ENCODE measurements at regions not wholly inside any gene's neighbourhood (a gene's known extent, or its start where the extent isn't known, plus 50 kb on each side); places are given as distances from the start of the nearest gene placed in this dataset.

DNA sequence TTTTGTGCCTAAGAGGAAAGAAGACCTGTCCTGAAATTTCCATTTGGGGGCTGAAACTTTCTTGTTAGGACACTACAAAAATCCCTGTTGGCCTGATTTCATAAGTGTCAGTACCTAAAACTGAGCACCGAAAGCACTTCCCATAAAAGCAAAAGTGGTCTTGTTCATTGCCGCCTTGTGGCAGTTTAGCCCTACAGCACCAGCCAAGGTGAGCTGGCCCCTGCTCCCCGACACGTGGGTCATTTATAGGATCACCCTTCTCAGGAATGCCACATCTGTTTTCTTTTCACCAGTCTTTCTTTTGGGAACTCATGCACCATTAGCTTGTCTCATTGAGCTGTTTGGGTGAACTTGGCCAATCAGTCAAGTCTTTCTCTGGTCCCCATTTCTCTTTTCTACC, 155.8 kb upstream of the KAZN start:
- no peak for FAIRE-seq
- no peaks in the 10 kb centered on the region for H3K4me1 ChIP-seq (ENCODE audit: control insufficient read depth, extremely low read depth, insufficient read depth, low read length)
- no peaks in the 10 kb centered on the region for H4K20me1 ChIP-seq (replicated peaks; ENCODE audit: control insufficient read depth, extremely low read depth, insufficient read depth, low read length)
- ChIA-PET POLR2A (no interaction called here), CTCF (no interaction called here)
- no TSS peak for BruUV-seq (replicated peaks)
- peaks cover 4% of the 10 kb centered on the region for H3K9me3 ChIP-seq (replicated peaks; ENCODE audit: control insufficient read depth, insufficient read depth, low read length)
- no peak for DNase-seq (ENCODE audit: low read depth, low spot score)
- H3K9ac ChIP-seq (replicated peaks; ENCODE audit: extremely low read depth, insufficient read depth, low read length) = no peak overlapping the region
- H3K4me2 ChIP-seq (ENCODE audit: insufficient read depth, low read length) = no peak overlapping the region
- TF ChIP-seq, protein P1, sequence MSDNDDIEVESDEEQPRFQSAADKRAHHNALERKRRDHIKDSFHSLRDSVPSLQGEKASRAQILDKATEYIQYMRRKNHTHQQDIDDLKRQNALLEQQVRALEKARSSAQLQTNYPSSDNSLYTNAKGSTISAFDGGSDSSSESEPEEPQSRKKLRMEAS (IDR thresholded peaks at IDR 0.05; ENCODE audit: insufficient read depth, insufficient read length) = no peak
- H3K4me3 ChIP-seq (replicated peaks in 1 of 3; ENCODE audit: insufficient read depth in 1 of 3, low read depth in 1 of 3, low read length in 3 of 3) = no peak overlapping the region
- no peak overlapping the region for H3K27ac ChIP-seq (ENCODE audit: insufficient read depth, low read depth, low read length)
- H3K79me2 ChIP-seq (ENCODE audit: control insufficient read depth, insufficient read depth, low read length) = no peaks in the 10 kb centered on the region
- no peak overlapping the region for H2AFZ ChIP-seq (ENCODE audit: low read depth, low read length)
- no peaks in the 10 kb centered on the region for H3K9me1 ChIP-seq (replicated peaks; ENCODE audit: control insufficient read depth, extremely low read depth, insufficient read depth, low read length)
- intact Hi-C loops (cut with micrococcal nuclease) (no loop called here), dilution Hi-C loops (cut with MboI; ENCODE audit: extremely low pct_ligation_motif_present, low sequenced_read_pairs) (no loop called here)
- no peaks in the 10 kb centered on the region for H3K27me3 ChIP-seq (ENCODE audit: control insufficient read depth in 2 of 2, insufficient read depth in 2 of 2, low read length in 2 of 2)
- no peaks in the 10 kb centered on the region for H3K36me3 ChIP-seq (ENCODE audit: control insufficient read depth in 2 of 2, extremely low read depth in 1 of 2, insufficient read depth in 2 of 2, low read length in 2 of 2)

DNA sequence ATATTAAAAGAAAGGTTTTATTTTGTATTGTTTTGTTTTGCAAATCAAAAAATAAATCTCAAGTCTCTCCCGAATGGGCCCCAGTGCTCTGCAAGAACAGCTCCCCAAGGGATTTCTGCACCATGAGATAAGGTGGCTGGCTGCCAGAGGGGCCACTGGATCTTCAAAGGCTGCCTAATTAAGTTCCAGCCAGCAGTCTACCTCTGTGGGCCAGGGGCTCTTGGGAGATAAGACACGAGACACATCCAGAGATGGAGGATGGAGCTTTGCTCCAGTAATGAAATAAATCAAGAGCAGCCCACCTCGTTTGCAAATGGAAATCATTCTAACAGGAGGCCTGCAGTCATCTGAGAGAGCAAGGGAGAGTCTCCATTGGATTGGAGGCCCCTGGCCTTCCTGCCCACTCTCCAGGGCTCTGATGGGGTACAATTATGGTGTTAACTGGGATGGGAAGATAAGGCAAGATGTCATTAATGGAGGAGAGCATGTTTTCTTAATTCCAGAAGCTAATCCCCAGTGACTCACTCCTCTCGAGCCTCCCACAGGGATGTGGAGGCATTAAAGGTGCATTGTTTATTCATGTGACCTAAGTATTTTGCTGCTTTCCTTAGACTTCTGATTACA, 155.2 kb upstream of the KAZN start:
- intact Hi-C loops (cut with micrococcal nuclease) = no loop called here
- dilution Hi-C loops (cut with MboI; ENCODE audit: extremely low pct_ligation_motif_present, low sequenced_read_pairs) = no loop called here
- H3K4me3 ChIP-seq (replicated peaks in 1 of 3; ENCODE audit: insufficient read depth in 1 of 3, low read depth in 1 of 3, low read length in 3 of 3) = no peak overlapping the region
- TF ChIP-seq GATA2 (IDR thresholded peaks at IDR 0.05; ENCODE audit: insufficient read depth, insufficient read length, low read depth, low read length) (no peak), POLR2A (IDR thresholded peaks at IDR 0.05; ENCODE audit: low read depth, low read length) (no peak), POLR2AphosphoS5 (IDR thresholded peaks at IDR 0.05; ENCODE audit: insufficient read depth, low read depth, low read length) (no peak), JUN (IDR thresholded peaks at IDR 0.05; ENCODE audit: borderline replicate concordance, insufficient read depth, insufficient read length, low read depth) (no peak), FOS (IDR thresholded peaks at IDR 0.05; ENCODE audit: borderline replicate concordance, insufficient read depth, low read length) (no peak), EZH2 (IDR thresholded peaks at IDR 0.05; ENCODE audit: borderline replicate concordance, low read depth, low read length, severe bottlenecking) (no peak)
- TF ChIP-seq, protein P2, sequence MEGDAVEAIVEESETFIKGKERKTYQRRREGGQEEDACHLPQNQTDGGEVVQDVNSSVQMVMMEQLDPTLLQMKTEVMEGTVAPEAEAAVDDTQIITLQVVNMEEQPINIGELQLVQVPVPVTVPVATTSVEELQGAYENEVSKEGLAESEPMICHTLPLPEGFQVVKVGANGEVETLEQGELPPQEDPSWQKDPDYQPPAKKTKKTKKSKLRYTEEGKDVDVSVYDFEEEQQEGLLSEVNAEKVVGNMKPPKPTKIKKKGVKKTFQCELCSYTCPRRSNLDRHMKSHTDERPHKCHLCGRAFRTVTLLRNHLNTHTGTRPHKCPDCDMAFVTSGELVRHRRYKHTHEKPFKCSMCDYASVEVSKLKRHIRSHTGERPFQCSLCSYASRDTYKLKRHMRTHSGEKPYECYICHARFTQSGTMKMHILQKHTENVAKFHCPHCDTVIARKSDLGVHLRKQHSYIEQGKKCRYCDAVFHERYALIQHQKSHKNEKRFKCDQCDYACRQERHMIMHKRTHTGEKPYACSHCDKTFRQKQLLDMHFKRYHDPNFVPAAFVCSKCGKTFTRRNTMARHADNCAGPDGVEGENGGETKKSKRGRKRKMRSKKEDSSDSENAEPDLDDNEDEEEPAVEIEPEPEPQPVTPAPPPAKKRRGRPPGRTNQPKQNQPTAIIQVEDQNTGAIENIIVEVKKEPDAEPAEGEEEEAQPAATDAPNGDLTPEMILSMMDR (IDR thresholded peaks at IDR 0.05; ENCODE audit: extremely low read depth in 1 of 2, insufficient read depth in 1 of 2, low read depth in 1 of 2, low read length in 2 of 2) = no peak
- H3K79me2 ChIP-seq (ENCODE audit: control insufficient read depth, insufficient read depth, low read length) = no peaks in the 10 kb centered on the region
- FAIRE-seq = no peak
- no peak for DNase-seq (ENCODE audit: low read depth, low spot score)
- H3K27ac ChIP-seq (ENCODE audit: insufficient read depth, low read depth, low read length) = no peak overlapping the region
- ChIA-PET POLR2A (no interaction called here), CTCF (no interaction called here)
- no peaks in the 10 kb centered on the region for H3K4me1 ChIP-seq (ENCODE audit: control insufficient read depth, extremely low read depth, insufficient read depth, low read length)
- peaks cover 4% of the 10 kb centered on the region for H3K9me3 ChIP-seq (replicated peaks; ENCODE audit: control insufficient read depth, insufficient read depth, low read length)
- no peak overlapping the region for H2AFZ ChIP-seq (ENCODE audit: low read depth, low read length)
- BruUV-seq (replicated peaks) = no TSS peak
- no peak overlapping the region for H3K9ac ChIP-seq (replicated peaks; ENCODE audit: extremely low read depth, insufficient read depth, low read length)
- H3K9me1 ChIP-seq (replicated peaks; ENCODE audit: control insufficient read depth, extremely low read depth, insufficient read depth, low read length) = no peaks in the 10 kb centered on the region
- H4K20me1 ChIP-seq (replicated peaks; ENCODE audit: control insufficient read depth, extremely low read depth, insufficient read depth, low read length) = no peaks in the 10 kb centered on the region
- no peaks in the 10 kb centered on the region for H3K27me3 ChIP-seq (ENCODE audit: control insufficient read depth in 2 of 2, insufficient read depth in 2 of 2, low read length in 2 of 2)
- no peaks in the 10 kb centered on the region for H3K36me3 ChIP-seq (ENCODE audit: control insufficient read depth in 2 of 2, extremely low read depth in 1 of 2, insufficient read depth in 2 of 2, low read length in 2 of 2)
- H3K4me2 ChIP-seq (ENCODE audit: insufficient read depth, low read length) = no peak overlapping the region
